A549 (cell line): ENCODE measurements at regions not wholly inside any gene's neighbourhood (a gene's known extent, or its start where the extent isn't known, plus 50 kb on each side); places are given as distances from the start of the nearest gene placed in this dataset.

Experiments used
- ATAC-seq, 2 experiments: fragments of 200-7000 bp in 1 of 2; fragments of >200 bp in 1 of 2; cut with Nextera tagmentation in 1 of 2; cut with Tn5 transposase in 1 of 2; 3 replicates each; pipeline versions ENCODE4 v1.8.0 to v1.9.1; 2018 to 2020; ENCODE audit warnings: mild to moderate bottlenecking in 1 of 2, moderate library complexity in 1 of 2
- CTCF ChIA-PET: fragments of 300-600 bp; sonication (Branson Sonifier 250); formaldehyde crosslinking; extraction: SDS; loops from one replicate; lab custom pipeline; 2021; ENCODE audit warnings: antibody characterized with exemption, inconsistent platforms; lab: Yijun Ruan, JAX
- POLR2A ChIA-PET: fragments of 350-600 bp; formaldehyde crosslinking; extraction: SDS; loops from one replicate; lab custom pipeline; 2021; ENCODE audit warnings: antibody characterized with exemption, inconsistent platforms; lab: Yijun Ruan, JAX
- DNase-seq, 2 experiments: peaks; one replicate each; pipeline versions ENCODE4 v3.0.0 to v3.0.0-alpha.2; 2011 to 2016; ENCODE audit warnings: low read depth in 1 of 2, low spot score in 1 of 2
- FAIRE-seq: peaks from 2 replicates; lab custom pipeline; 2011; peaks lifted over from hg19 to GRCh38; lab: Jason Lieb, UNC
- H3K27ac ChIP-seq, 2 experiments: fragments of >200 bp; sonication (Bioruptor Twin); formaldehyde crosslinking; 3 replicates each; pipeline ENCODE4 v1.5.1; 2016 to 2017
- H3K4me1 ChIP-seq: fragments of >200 bp; sonication (Bioruptor Twin); formaldehyde crosslinking; 3 replicates; pipeline ENCODE4 v1.6.1; 2016
- H3K4me2 ChIP-seq: fragments of >200 bp; sonication (Bioruptor Twin); formaldehyde crosslinking; 3 replicates; pipeline ENCODE4 v1.6.1; 2016
- H3K4me3 ChIP-seq: fragments of >200 bp; sonication (Bioruptor Twin); formaldehyde crosslinking; 3 replicates; pipeline ENCODE4 v1.5.1; 2016
- H3K9me3 ChIP-seq: fragments of >200 bp; sonication (Bioruptor Twin); formaldehyde crosslinking; 3 replicates; pipeline ENCODE4 v1.6.1; 2016
- CHD4 ChIP-seq: fragments of 200-600 bp; sonication (generic); IDR thresholded peaks from 2 replicates; pipeline ENCODE4 v1.6.1; 2016; ENCODE audit warnings: antibody characterized with exemption, mild to moderate bottlenecking, borderline replicate concordance
- E2F6 ChIP-seq: IDR thresholded peaks from 2 replicates; pipeline ENCODE4 v1.6.1; 2012; ENCODE audit warnings: low read depth, borderline replicate concordance
- EHF ChIP-seq: fragments of 250-450 bp; sonication (Bioruptor Pico); IDR thresholded peaks from 2 replicates; pipeline ENCODE4 v1.5.0; 2020; ENCODE audit warnings: mild to moderate bottlenecking
- EP300 ChIP-seq, 2 experiments: fragments of >200 bp; sonication (Bioruptor Twin); formaldehyde crosslinking; IDR thresholded peaks; 2 replicates in 1 of 2; 3 replicates in 1 of 2; pipeline ENCODE4 v1.6.1; 2016 to 2017
- ESRRA ChIP-seq: fragments of 150-350 bp; IDR thresholded peaks from 2 replicates; pipeline ENCODE4 v1.6.1; 2014; ENCODE audit warnings: mild to moderate bottlenecking, low read length, borderline replicate concordance
- FOXS1 ChIP-seq: fragments of 250-450 bp; sonication (Bioruptor Pico); IDR thresholded peaks from 2 replicates; pipeline ENCODE4 v1.5.0; 2020; ENCODE audit warnings: mild to moderate bottlenecking, moderate library complexity
- GATA3 ChIP-seq: IDR thresholded peaks from 2 replicates; pipeline ENCODE4 v1.6.1; 2012; ENCODE audit warnings: borderline replicate concordance
- HDAC2 ChIP-seq: fragments of 200-600 bp; sonication (generic); IDR thresholded peaks from 2 replicates; pipeline ENCODE4 v1.6.1; 2016
- HOXB13 ChIP-seq: fragments of 250-450 bp; sonication (Bioruptor Pico); IDR thresholded peaks from 2 replicates; pipeline ENCODE4 v1.5.0; 2020; ENCODE audit warnings: low read depth, mild to moderate bottlenecking, moderate library complexity
- HOXB5 ChIP-seq: fragments of 250-450 bp; sonication (Bioruptor Pico); IDR thresholded peaks from 2 replicates; pipeline ENCODE4 v1.5.0; 2020; ENCODE audit warnings: mild to moderate bottlenecking, moderate library complexity
- JUNB ChIP-seq: fragments of >200 bp; sonication (Bioruptor Twin); formaldehyde crosslinking; IDR thresholded peaks from 2 replicates; pipeline ENCODE4 v1.6.1; 2016
- KDM1A ChIP-seq: fragments of 200-600 bp; sonication (generic); IDR thresholded peaks from 2 replicates; pipeline ENCODE4 v1.6.1; 2016; ENCODE audit warnings: low read depth, mild to moderate bottlenecking
- MAFK ChIP-seq: fragments of 450-650 bp; IDR thresholded peaks from 2 replicates; pipeline ENCODE4 v1.6.1; 2014; ENCODE audit not compliant: partially characterized antibody
- MYC ChIP-seq: IDR thresholded peaks from 2 replicates; pipeline ENCODE4 v1.6.1; 2012; ENCODE audit warnings: mild to moderate bottlenecking, inconsistent platforms, low read length, improper control_type of control experiment, borderline replicate concordance
- NFE2L2 ChIP-seq: fragments of 150-350 bp; conservative IDR thresholded peaks from 2 replicates; pipeline ENCODE4 v1.6.1; 2014; ENCODE audit warnings: low read length
- POLR2AphosphoS2 ChIP-seq: conservative IDR thresholded peaks from 2 replicates; pipeline ENCODE4 v1.6.1; 2012; ENCODE audit warnings: low read length, improper control_type of control experiment, inconsistent platforms
- RAD21 ChIP-seq, 2 experiments: fragments of >200 bp in 1 of 2; sonication (Bioruptor Twin) in 1 of 2; formaldehyde crosslinking in 1 of 2; IDR thresholded peaks in 1 of 2; conservative IDR thresholded peaks in 1 of 2; 2 replicates in 1 of 2; 3 replicates in 1 of 2; pipeline ENCODE4 v1.6.1; 2012 to 2018; ENCODE audit warnings: inconsistent platforms in 1 of 2
- RCOR1 ChIP-seq: fragments of 150-350 bp; IDR thresholded peaks from 2 replicates; pipeline ENCODE4 v1.6.1; 2014; ENCODE audit warnings: antibody characterized with exemption, low read length, low read depth
- RFX5 ChIP-seq: fragments of 450-650 bp; IDR thresholded peaks from 2 replicates; pipeline ENCODE4 v1.7.1; 2014; ENCODE audit warnings: antibody characterized with exemption, mild to moderate bottlenecking, moderate library complexity
- SREBF2 ChIP-seq: fragments of 450-650 bp; IDR thresholded peaks from 2 replicates; pipeline ENCODE4 v1.6.1; 2014; ENCODE audit warnings: mild to moderate bottlenecking, moderate library complexity
- TP53 ChIP-seq: fragments of 250-450 bp; sonication (Bioruptor Pico); IDR thresholded peaks from 2 replicates; pipeline ENCODE4 v1.5.0; 2021; ENCODE audit warnings: mild to moderate bottlenecking, moderate library complexity
- ZC3H11A ChIP-seq: fragments of 450-650 bp; IDR thresholded peaks from 2 replicates; pipeline ENCODE4 v1.6.1; 2014; ENCODE audit warnings: antibody characterized with exemption, mild to moderate bottlenecking
- ZFP36 ChIP-seq: fragments of 450-650 bp; IDR thresholded peaks from 2 replicates; pipeline ENCODE4 v1.6.1; 2014; ENCODE audit warnings: borderline replicate concordance; ENCODE audit not compliant: partially characterized antibody
- WGBS: methylation state at CpG from one replicate; pipeline ENCODE4 v1.1.6; 2017; ENCODE audit errors: missing lambda C conversion rate; 5-methylcytosine and 5-hydroxymethylcytosine counted together
- TF ChIP-seq, protein P1 (sequence below): fragments of 150-350 bp; IDR thresholded peaks from 2 replicates; pipeline ENCODE4 v1.6.1; 2014; ENCODE audit warnings: low read depth, mild to moderate bottlenecking, low read length
- TF ChIP-seq, protein P2 (sequence below): fragments of >200 bp; sonication (Bioruptor Twin); formaldehyde crosslinking; IDR thresholded peaks from 3 replicates; pipeline ENCODE4 v1.6.1; 2016
- TF ChIP-seq, protein P3 (sequence below): IDR thresholded peaks from 2 replicates; pipeline ENCODE4 v1.6.1; 2012

DNA sequence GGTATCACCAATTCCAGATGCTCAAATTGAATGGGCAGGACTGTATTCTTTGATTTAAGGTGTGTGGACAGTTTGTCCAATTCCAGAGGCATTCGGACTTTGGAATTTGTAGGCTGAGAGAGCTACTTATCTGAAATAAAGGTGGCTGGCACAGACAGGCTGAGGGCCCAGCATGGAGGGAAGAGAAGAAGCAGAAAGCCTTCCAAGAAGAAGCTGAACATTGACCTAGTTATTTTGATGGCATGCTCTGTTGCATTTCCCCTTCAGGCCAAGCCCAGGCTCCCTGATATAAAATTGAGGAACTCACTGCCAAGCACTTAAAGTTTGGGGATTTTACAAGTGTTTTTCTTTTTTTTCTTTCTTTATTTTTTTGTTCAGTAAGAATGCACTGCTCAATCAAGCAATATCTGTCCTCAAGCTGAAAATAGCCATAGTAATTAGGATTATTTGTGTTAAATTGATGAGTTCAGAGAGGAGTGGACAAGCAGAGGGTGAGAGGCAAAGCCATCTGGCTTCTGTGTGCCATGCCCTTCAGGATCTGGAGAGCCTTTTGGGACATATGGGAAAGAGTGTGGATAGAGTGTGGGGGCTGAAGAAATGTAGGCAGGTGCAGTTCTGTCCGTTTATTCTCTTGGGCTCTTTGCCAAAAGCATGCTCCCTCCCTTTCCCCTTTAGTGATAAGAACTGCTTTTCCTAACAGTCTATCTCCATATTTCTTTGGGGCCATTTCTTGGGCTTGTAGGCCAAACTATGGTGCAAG lies 148.9 kb downstream of the OXSM start:
- TF ChIP-seq MYC (no peak), SREBF2 (no peak), MAFK (no peak), HDAC2 (no peak), NFE2L2 (no peak), GATA3 (no peak), HOXB5 (CRISPR knock-in tag) (no peak), POLR2AphosphoS2 (no peak), CHD4 (no peak), RFX5 (no peak), ESRRA (no peak), ZFP36 (no peak), TP53 (CRISPR knock-in tag) (no peak)
- TF ChIP-seq, protein P1, sequence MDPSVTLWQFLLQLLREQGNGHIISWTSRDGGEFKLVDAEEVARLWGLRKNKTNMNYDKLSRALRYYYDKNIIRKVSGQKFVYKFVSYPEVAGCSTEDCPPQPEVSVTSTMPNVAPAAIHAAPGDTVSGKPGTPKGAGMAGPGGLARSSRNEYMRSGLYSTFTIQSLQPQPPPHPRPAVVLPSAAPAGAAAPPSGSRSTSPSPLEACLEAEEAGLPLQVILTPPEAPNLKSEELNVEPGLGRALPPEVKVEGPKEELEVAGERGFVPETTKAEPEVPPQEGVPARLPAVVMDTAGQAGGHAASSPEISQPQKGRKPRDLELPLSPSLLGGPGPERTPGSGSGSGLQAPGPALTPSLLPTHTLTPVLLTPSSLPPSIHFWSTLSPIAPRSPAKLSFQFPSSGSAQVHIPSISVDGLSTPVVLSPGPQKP = no peak
- DNase-seq = no peak
- no peak for ATAC-seq
- ChIA-PET CTCF (no interaction called here), POLR2A (no interaction called here)
- WGBS = 0% methylated on average over 2 of the region's 2 CpGs
- Histone ChIP-seq H3K4me2 (no peak overlapping the region), H3K27ac (no peak overlapping the region), H3K4me3 (no peak overlapping the region), H3K9me3 (no peaks in the 10 kb centered on the region), H3K4me1 (no peaks in the 10 kb centered on the region)
- no peak for FAIRE-seq

DNA sequence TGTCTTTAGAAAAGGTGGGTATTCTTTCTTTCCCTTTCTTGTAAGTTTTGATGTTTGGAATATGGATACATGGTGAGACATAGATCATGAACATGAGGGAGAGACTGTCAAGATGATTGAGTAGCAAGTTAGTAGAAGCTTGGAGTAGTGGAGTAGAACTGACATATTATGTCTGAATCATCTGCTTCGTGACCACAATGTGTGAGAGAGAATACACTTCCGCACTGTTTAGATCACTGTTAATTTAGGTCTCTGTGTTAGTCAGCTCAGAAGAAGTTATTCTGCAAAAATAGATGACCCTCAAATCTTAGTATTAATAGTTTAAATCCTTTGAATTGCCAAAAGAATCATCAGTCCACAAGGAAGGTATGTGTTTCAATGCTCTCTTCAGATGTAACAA lies 151.0 kb downstream of the OXSM start:
- ATAC-seq (no peak), FAIRE-seq (no peak), DNase-seq (no peak)
- Histone ChIP-seq H3K4me2 (no peak overlapping the region), H3K4me1 (no peaks in the 10 kb centered on the region), H3K9me3 (no peaks in the 10 kb centered on the region), H3K27ac (no peak overlapping the region), H3K4me3 (no peak overlapping the region)
- CTCF ChIA-PET = no interaction called here
- POLR2A ChIA-PET = no interaction called here
- 25% methylated on average over 2 of the region's 2 CpGs for WGBS
- TF ChIP-seq TP53 (CRISPR knock-in tag) (no peak), EP300 (IDR thresholded peaks at IDR 0.05) (no peak), HOXB13 (CRISPR knock-in tag) (no peak), JUNB (no peak)

- no peaks in the 10 kb centered on the region for H3K4me1 ChIP-seq
- no peaks in the 10 kb centered on the region for H3K9me3 ChIP-seq
- ChIA-PET POLR2A (no interaction called here), CTCF (no interaction called here)
- DNase-seq (no peak), FAIRE-seq (no peak), ATAC-seq (no peak)
- WGBS = 40% methylated on average over 5 of the region's 5 CpGs
- no peak overlapping the region for H3K4me2 ChIP-seq
- TF ChIP-seq, protein P2, sequence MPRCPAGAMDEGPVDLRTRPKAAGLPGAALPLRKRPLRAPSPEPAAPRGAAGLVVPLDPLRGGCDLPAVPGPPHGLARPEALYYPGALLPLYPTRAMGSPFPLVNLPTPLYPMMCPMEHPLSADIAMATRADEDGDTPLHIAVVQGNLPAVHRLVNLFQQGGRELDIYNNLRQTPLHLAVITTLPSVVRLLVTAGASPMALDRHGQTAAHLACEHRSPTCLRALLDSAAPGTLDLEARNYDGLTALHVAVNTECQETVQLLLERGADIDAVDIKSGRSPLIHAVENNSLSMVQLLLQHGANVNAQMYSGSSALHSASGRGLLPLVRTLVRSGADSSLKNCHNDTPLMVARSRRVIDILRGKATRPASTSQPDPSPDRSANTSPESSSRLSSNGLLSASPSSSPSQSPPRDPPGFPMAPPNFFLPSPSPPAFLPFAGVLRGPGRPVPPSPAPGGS = no peak
- no peak for TF ChIP-seq NFE2L2
- TF ChIP-seq KDM1A = no peak
- no peak for TF ChIP-seq ZC3H11A
- TF ChIP-seq FOXS1 (CRISPR knock-in tag) = no peak
- no peak for TF ChIP-seq RAD21 (conservative IDR thresholded peaks at IDR 0.05 in 1 of 2, IDR thresholded peaks at IDR 0.05 in 1 of 2)
- no peak for TF ChIP-seq EHF (CRISPR knock-in tag)
- TF ChIP-seq RCOR1 = no peak
- TF ChIP-seq E2F6 = no peak
- TF ChIP-seq, protein P3, sequence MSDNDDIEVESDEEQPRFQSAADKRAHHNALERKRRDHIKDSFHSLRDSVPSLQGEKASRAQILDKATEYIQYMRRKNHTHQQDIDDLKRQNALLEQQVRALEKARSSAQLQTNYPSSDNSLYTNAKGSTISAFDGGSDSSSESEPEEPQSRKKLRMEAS = no peak
- H3K4me3 ChIP-seq = no peak overlapping the region
- no peak overlapping the region for H3K27ac ChIP-seq
Observed at GRCh38 chr3:25944329-25944728, 154.4 kb downstream of the OXSM start.
